CD4-positive, alpha-beta T cell treated with Interleukin-10 for 1 hour (primary cell): ENCODE measurements at regions not wholly inside any gene's neighbourhood (a gene's known extent, or its start where the extent isn't known, plus 50 kb on each side); places are given as distances from the start of the nearest gene placed in this dataset.

ENCODE experiments used
- DNase-seq: peaks from one replicate; pipeline ENCODE4 v3.0.0-alpha.2; 2020

GRCh38 chr18:45231617-45232016 lies 383.7 kb upstream of the SLC14A2 start:
- no peak for DNase-seq

- no peak for DNase-seq
These were observed 383.2 kb upstream of the SLC14A2 start for GRCh38 chr18:45232061-45232460.

GRCh38 chr18:45236676-45237075 lies 378.6 kb upstream of the SLC14A2 start:
- DNase-seq = no peak

- DNase-seq = no peak
These were observed 377.8 kb upstream of the SLC14A2 start for GRCh38 chr18:45237343-45238098.

GRCh38 chr18:45241271-45241670 lies 374.0 kb upstream of the SLC14A2 start:
- DNase-seq = no peak

- no peak for DNase-seq
These were observed 373.2 kb upstream of the SLC14A2 start for GRCh38 chr18:45241982-45242565.

- no peak for DNase-seq
These were observed 371.8 kb upstream of the SLC14A2 start for GRCh38 chr18:45243340-45244110.

GRCh38 chr18:45245091-45245511 lies 370.2 kb upstream of the SLC14A2 start:
- no peak for DNase-seq

GRCh38 chr18:45248240-45248903 lies 366.9 kb upstream of the SLC14A2 start:
- DNase-seq = no peak

GRCh38 chr18:45249246-45249661 lies 366.0 kb upstream of the SLC14A2 start:
- no peak for DNase-seq

GRCh38 chr18:45250479-45250878 lies 364.8 kb upstream of the SLC14A2 start:
- no peak for DNase-seq

- DNase-seq = no peak
These were observed 364.0 kb upstream of the SLC14A2 start for GRCh38 chr18:45251236-45251635.

GRCh38 chr18:45252474-45252873 lies 362.8 kb upstream of the SLC14A2 start:
- DNase-seq = no peak

- no peak for DNase-seq
These were observed 362.2 kb upstream of the SLC14A2 start for GRCh38 chr18:45253056-45253565.

- no peak for DNase-seq
These were observed 361.1 kb upstream of the SLC14A2 start for GRCh38 chr18:45253973-45254708.

GRCh38 chr18:45254709-45255082 lies 360.6 kb upstream of the SLC14A2 start:
- no peak for DNase-seq

GRCh38 chr18:45255197-45255890 lies 359.9 kb upstream of the SLC14A2 start:
- DNase-seq = no peak

- no peak for DNase-seq
These were observed 355.2 kb upstream of the SLC14A2 start for GRCh38 chr18:45260125-45260524.

- no peak for DNase-seq
These were observed 349.3 kb upstream of the SLC14A2 start for GRCh38 chr18:45266023-45266422.

GRCh38 chr18:45267622-45268021 lies 347.7 kb upstream of the SLC14A2 start:
- no peak for DNase-seq

GRCh38 chr18:45268583-45268982 lies 346.7 kb upstream of the SLC14A2 start:
- no peak for DNase-seq

- DNase-seq = no peak
These were observed 344.9 kb upstream of the SLC14A2 start for GRCh38 chr18:45270289-45270771.
